Cerebellar nuclear complex (tissue), 1 donor: ENCODE measurements at regions not wholly inside any gene's neighbourhood (a gene's known extent, or its start where the extent isn't known, plus 50 kb on each side); places are given as distances from the start of the nearest gene placed in this dataset.

Source experiments
- DNase-seq, 2 experiments: peaks; one replicate each; lab custom pipeline; 2025; lab: John Stamatoyannopoulos, UW

- DNase-seq = no peak
Observed at GRCh38 chr10:78921895-78922294, 146.9 kb upstream of the ZMIZ1 start.

GRCh38 chr10:78923647-78924318 is 145.0 kb upstream of the ZMIZ1 start:
- DNase-seq = no peak

GRCh38 chr10:78924319-78925003 is 144.3 kb upstream of the ZMIZ1 start:
- no peak for DNase-seq

- DNase-seq = no peak
Observed at GRCh38 chr10:78925275-78925674, 143.5 kb upstream of the ZMIZ1 start.

DNA sequence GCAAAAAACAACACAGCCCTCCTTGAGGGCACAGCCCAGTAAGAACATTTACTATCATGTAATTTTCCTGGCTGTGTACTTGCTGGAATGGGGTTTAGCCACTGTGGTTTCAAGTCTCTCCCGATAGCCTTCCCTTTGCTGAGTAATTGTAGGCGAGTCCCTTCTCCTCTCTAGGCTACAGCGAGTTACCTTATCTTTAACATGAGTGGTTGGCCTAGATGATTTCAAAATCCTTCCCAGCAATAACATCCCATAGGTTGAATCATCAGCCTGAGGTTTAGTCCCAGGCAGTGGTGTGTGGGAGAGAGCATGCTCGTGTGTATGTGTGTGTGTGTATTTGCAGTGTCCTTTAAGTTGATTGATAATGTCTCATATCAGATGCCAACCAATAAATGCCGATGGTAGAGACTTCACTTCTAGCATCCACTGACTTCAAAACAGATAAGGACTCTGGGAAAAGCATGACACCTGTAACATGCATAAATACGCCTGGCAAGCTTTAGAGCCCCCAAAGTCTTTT is 142.9 kb upstream of the ZMIZ1 start:
- no peak for DNase-seq

- DNase-seq = no peak
Observed at GRCh38 chr10:78927257-78927995, 141.3 kb upstream of the ZMIZ1 start.

GRCh38 chr10:78928330-78928729 is 140.4 kb upstream of the ZMIZ1 start:
- no peak for DNase-seq

DNA sequence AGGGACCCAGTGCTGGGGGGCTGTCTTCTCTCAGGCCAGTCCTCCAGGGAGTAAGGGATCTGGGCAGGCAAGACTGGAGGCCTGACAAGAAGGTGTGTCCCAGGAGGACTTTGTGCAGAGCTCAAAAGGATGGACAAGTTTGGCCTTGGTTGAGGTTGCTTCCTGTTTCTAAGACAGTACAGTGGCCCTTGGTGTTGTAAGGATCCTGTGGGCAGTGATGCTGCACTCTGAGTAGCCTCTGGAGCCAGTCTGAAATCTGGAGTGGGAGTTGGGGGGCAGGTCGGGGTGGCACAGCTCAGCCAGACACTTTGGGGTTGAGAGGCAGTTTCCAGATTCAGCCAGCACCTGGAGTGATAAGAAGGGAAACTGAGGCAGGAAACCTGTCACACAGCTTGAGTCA is 139.2 kb upstream of the ZMIZ1 start:
- no peak for DNase-seq

- no peak for DNase-seq
Observed at GRCh38 chr10:78931321-78932053, 137.3 kb upstream of the ZMIZ1 start.

- DNase-seq = no peak
Observed at GRCh38 chr10:78932054-78932386, 136.7 kb upstream of the ZMIZ1 start.

DNA sequence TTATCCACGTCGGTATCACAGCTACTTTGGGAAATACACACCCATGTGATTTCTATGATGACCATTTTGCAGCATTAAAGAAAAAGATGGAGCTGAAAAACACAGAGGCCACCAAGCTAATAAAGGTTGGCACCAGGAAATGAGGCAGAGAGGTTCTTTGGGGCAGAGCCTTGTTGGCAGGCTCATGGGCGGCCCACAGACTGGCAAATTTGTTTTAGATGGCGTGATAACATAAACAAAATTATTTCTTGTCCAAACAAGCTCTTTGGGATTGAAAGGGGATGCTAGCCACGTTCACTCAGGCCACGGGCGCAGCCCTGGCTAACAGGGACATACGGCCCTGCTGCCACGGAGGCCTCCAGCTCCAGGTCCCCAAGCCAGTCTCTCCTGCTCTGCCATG is 135.9 kb upstream of the ZMIZ1 start:
- no peak for DNase-seq

DNA sequence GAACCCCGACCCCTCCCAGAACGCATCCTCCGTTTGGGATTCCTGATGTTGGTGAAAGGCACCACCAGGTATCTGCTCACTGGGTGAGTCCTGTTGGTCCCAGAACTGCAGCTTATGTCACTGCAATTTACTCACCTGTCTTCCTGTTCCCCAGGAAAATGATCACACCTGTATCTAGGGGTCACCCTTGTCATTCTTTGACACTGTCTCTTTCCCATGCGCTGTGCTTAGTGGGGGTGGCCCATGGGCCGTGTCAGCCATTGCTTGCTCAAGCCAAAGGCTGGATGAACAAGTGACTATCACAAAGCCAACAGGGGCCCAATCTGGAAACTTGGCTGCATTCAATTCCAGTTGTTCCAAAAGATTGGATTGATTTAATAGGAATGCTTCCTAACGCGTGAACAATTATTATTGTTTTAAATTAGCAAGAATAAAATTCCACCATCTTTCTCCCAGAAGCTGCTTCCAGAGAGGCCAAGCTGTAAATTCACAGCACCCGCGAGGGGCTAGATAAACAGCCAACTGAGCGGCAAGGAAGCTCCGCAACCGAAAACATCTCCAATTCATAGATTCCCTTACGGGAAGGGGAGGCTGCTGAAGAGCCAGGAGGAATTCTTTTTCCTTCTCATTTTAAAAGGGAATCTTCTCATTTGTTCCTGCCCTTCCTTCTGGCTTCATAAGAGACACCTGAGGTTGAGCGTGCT is 134.8 kb upstream of the ZMIZ1 start:
- no peak for DNase-seq

- no peak for DNase-seq
Observed at GRCh38 chr10:78934532-78934898, 134.3 kb upstream of the ZMIZ1 start.

DNA sequence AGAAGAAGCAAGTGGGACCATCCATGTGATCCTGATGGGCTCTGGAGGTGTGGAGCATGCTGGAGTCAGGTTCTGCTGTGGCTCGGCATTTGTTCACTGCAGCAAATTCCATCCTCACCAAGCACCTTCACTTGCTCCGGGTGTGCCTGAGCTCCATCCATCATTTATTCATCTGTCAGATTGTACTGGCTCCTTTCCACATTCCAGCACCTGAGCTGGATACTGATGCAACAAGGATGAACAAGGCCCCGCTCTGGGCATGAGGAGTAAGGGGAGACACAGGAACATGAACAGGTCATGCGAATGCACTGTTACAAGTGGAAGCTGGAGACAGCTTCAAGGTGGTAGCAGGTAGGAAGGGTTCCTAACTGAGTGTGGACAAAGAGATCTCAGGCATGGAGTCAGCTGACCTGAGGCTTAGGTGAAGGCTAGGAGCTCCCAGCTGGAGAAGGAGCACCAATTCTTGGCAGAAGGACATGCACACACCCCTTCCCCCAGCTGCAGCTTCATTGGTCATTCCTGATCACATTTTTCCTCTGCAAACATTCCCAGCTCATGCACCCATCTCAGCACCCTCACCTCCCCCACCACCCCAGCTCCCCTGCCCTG is 133.7 kb upstream of the ZMIZ1 start:
- no peak for DNase-seq

- no peak for DNase-seq
Observed at GRCh38 chr10:78935697-78936407, 132.9 kb upstream of the ZMIZ1 start.

DNA sequence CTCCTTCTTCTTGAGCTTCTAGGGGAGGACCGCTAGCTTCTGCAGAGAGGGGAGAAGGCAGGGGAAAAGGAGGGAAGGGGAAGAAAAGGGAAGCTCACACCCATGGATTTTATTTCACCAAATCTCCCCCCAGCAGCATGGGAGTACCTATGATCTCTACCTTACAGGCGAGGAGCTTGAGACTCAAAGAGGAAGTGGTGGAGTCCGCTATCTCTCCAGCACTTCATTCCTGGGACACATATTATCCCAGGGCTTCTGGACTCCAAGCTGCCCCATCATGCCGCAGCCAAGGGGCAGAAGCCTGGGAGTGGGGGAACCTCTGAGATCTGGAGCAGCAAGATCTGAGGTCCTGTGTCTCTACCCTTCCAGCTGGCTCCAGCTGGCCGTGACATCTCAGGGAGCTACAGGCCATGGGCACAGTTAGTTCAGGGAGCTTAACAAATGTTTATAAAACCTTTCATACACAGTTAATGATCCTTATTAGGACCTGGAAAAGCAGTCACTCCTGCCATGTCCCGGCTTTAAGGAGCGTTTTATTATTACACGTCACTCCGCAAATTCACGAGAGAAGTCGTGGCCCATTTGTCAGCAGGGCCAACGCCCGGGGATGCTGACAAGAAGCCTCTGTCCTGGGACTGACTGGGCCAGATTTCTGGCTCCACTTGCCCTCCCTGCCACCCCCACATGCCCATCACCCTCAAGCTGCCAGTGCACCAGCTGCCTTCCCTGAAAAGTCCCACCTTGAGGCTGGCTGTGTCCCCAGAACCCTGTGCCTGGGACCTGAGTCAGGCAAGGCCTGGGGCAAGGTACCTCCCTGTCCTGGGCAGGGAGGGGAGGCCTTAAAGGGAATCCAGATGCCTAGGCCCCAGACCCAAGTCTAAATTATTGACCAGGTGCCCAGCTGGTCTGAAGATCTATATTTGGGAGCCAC is 132.1 kb upstream of the ZMIZ1 start:
- no peak for DNase-seq

- DNase-seq = no peak
Observed at GRCh38 chr10:78937393-78937792, 131.4 kb upstream of the ZMIZ1 start.

DNA sequence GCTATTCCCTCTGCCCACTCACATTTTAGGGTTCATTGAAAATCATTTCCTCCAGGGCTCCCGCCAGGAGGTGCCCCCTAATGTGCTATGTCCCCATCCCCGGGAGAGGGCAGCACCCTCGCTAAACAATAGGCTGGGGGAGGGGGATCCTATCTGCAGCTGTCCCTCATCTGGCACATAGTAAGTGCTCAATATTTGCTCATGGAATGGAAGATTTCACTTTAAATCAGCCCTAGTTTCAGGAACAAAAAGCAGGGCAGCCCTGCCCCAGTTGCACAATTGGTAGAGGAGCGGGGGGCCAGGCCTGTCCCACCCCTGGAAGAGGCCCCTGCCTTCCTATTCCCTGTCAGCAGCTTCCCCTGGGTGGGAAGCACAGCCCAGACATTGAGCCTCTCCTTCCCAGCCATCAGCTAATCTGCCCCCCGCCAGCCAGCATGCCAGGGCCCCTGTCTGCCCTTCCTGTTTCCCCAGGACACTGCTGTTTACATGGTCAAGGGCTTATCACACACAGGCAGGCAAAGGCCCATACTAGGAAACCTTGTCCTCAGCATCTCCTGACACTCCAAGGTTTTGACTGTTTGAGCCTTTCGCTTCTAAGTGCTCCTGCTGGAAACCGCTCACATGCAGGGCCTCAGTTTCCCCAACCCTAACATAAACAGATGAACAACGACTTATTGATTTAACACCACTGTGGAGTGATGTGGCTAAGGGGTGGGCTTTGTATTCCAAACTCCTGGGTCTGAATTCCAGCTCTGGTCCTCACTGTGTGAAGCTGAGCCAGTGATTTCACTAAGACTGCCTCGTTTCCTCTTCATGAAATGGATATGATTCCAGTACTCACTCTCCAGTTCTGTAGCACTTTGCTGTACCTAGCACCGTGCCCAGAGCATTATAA is 130.7 kb upstream of the ZMIZ1 start:
- no peak for DNase-seq
